ENCODE measurements at regions not wholly inside any gene's neighbourhood (a gene's known extent, or its start where the extent isn't known, plus 50 kb on each side); places are given as distances from the start of the nearest gene placed in this dataset.

DNA sequence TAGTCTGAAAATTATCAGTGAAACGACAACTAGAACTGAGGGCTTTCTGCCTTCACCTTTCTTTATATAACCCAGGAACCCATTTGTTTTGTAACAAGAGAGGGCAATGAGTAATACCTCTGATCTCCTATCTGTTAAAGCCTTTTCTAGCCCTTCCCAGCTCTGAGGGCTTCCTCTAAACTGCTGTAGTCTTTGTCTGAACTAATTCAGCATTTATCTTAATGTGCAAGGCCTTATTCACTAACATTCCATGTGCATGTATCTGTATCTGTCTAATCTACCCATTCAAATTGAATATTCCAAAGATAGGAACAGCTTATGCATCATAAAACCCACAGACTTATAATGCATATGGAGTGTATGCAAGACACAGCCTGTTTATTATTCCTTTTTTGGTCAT, 167.1 kb downstream of the LYPLAL1 start:
- no peak for DNase-seq (ENCODE audit: insufficient read length, low spot score)
- FAIRE-seq: no peak
- TF ChIP-seq POU2F2 (IDR thresholded peaks at IDR 0.05; ENCODE audit: low read depth, low read length) (no peak), PAX5 (IDR thresholded peaks at IDR 0.05; ENCODE audit: insufficient read depth, low read length, severe bottlenecking) (no peak), POLR2A (IDR thresholded peaks at IDR 0.05; ENCODE audit: low read depth, low read length) (no peak), POLR2AphosphoS5 (IDR thresholded peaks at IDR 0.05; ENCODE audit: low read depth, low read length) (no peak), SPI1 (IDR thresholded peaks at IDR 0.05; ENCODE audit: low read depth, low read length) (no peak), TAF1 (IDR thresholded peaks at IDR 0.05; ENCODE audit: low read depth, low read length) (no peak)

DNA sequence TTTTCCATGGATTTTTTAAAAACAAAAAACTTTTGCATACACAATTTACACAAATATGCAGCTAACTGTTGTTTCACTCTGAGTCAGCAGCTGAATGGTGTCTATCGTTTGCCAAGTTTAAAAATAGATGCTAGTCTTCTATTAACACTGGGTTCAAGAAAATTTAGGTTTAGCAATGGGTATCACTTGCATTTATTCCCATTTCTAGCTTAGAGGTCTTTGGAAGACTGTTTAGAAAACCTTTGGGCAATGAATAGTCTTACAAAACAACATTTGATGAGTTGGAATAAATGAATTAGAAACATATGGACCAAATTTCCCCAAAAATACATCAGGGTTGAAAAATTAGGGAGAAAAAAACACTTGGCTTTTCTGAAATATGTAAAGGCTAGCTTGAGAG, 165.8 kb downstream of the LYPLAL1 start:
- TF ChIP-seq POLR2A (IDR thresholded peaks at IDR 0.05; ENCODE audit: low read depth, low read length) (no peak), POU2F2 (IDR thresholded peaks at IDR 0.05; ENCODE audit: low read depth, low read length) (no peak), PAX5 (IDR thresholded peaks at IDR 0.05; ENCODE audit: insufficient read depth, low read length, severe bottlenecking) (no peak), TAF1 (IDR thresholded peaks at IDR 0.05; ENCODE audit: low read depth, low read length) (no peak), POLR2AphosphoS5 (IDR thresholded peaks at IDR 0.05; ENCODE audit: low read depth, low read length) (no peak)
- no peak for FAIRE-seq
- DNase-seq (ENCODE audit: insufficient read length, low spot score): no peak

DNA sequence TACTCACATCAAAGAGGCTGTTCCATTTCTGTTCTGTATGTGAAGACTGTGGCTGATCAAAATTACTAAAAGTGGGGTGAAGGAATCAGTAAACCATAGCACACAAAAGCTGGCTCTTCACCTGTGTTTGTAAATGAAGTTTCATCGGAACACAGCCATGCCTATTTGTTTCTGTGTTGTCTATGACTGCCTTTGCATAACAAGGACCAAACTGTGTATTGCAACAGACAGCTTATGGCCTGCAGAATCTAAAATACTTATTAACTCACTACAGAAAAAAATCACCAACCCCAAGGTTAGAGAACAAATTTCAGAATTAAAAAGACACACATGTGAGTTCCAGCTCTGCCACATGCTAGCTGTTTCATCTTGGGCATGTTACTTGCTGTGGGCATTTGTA, 163.9 kb downstream of the LYPLAL1 start:
- no peak for TF ChIP-seq TAF1 (IDR thresholded peaks at IDR 0.05; ENCODE audit: low read depth, low read length)
- TF ChIP-seq PAX5 (IDR thresholded peaks at IDR 0.05; ENCODE audit: insufficient read depth, low read length, severe bottlenecking): no peak
- TF ChIP-seq POLR2A (IDR thresholded peaks at IDR 0.05; ENCODE audit: low read depth, low read length): no peak
- TF ChIP-seq POU2F2 (IDR thresholded peaks at IDR 0.05; ENCODE audit: low read depth, low read length): no peak
- TF ChIP-seq POLR2AphosphoS5 (IDR thresholded peaks at IDR 0.05; ENCODE audit: low read depth, low read length): no peak
- TF ChIP-seq SPI1 (IDR thresholded peaks at IDR 0.05; ENCODE audit: low read depth, low read length): no peak
- FAIRE-seq: no peak
- DNase-seq (ENCODE audit: insufficient read length, low spot score): no peak

DNA sequence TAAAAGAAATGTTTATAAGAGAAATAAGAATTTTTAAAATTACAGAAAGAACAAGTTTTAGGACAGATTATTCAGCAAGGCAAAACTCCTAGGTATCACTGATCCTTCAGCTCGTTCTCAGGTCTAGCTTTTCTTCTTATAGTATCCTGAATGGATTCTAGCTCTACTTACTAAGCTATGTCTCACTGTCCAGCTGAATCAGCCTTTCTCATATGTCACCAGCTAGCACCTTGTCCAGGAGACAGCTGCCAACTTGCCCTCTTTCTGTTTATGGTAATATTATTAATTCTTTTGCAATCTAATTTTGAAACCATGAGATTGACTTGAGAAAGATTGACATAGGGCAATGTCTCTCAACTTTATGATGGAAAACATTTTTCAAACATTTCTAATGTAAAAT, 159.9 kb downstream of the LYPLAL1 start:
- FAIRE-seq: no peak
- no peak for TF ChIP-seq POLR2AphosphoS5 (IDR thresholded peaks at IDR 0.05; ENCODE audit: low read depth, low read length)
- TF ChIP-seq TAF1 (IDR thresholded peaks at IDR 0.05; ENCODE audit: low read depth, low read length): no peak

DNA sequence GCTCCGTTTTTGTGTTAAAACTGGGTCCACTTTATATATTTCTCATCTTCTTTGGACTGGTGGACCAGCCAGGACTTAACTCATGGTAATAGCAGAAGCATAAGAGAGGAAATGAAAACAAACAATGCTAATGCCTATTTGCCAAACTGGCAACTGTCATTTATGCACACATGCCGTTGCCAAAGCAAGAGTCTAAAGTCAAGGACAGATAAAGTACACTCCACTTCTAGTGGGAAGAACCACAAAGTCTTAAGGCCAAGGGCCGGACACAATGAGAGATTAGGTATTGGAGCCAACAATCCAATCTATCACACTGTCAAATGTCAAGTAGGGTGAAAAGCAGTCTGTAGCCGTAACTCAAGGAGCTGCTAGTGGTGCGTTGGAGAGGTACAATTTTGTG, 157.7 kb downstream of the LYPLAL1 start:
- DNase-seq (ENCODE audit: insufficient read length, low spot score) (no peak), FAIRE-seq (no peak)
- TF ChIP-seq TAF1 (IDR thresholded peaks at IDR 0.05; ENCODE audit: low read depth, low read length): no peak
- no peak for TF ChIP-seq POU2F2 (IDR thresholded peaks at IDR 0.05; ENCODE audit: low read depth, low read length)
- TF ChIP-seq PAX5 (IDR thresholded peaks at IDR 0.05; ENCODE audit: insufficient read depth, low read length, severe bottlenecking): no peak
- no peak for TF ChIP-seq POLR2A (IDR thresholded peaks at IDR 0.05; ENCODE audit: low read depth, low read length)
- TF ChIP-seq SPI1 (IDR thresholded peaks at IDR 0.05; ENCODE audit: low read depth, low read length): no peak
- no peak for TF ChIP-seq POLR2AphosphoS5 (IDR thresholded peaks at IDR 0.05; ENCODE audit: low read depth, low read length)

More for the DNA sequence above, 159.9 kb downstream of the LYPLAL1 start:
- DNase-seq (ENCODE audit: insufficient read length, low spot score): no peak

DNA sequence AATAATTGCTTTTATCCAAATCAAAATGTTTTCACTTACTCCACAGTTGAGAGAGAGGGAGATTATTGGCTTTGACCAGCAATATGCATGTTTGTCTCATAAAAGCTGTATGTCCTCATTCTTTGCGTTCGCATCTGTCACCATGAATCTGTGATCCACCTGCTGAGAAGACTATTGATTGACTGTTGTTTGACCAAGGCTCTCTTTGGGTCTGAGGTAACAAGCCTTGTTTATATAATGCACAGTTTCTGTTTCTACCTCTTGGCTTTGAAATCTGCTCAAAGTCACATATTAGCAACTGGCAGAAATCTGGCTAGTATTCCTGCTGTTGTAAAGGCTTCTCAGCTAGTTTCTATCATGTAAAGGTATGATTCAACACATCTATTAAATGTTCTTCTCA, 157.0 kb downstream of the LYPLAL1 start:
- FAIRE-seq (no peak), DNase-seq (ENCODE audit: insufficient read length, low spot score) (no peak)
- TF ChIP-seq POU2F2 (IDR thresholded peaks at IDR 0.05; ENCODE audit: low read depth, low read length): no peak
- no peak for TF ChIP-seq TAF1 (IDR thresholded peaks at IDR 0.05; ENCODE audit: low read depth, low read length)
- TF ChIP-seq PAX5 (IDR thresholded peaks at IDR 0.05; ENCODE audit: insufficient read depth, low read length, severe bottlenecking): no peak
- no peak for TF ChIP-seq SPI1 (IDR thresholded peaks at IDR 0.05; ENCODE audit: low read depth, low read length)
- TF ChIP-seq POLR2AphosphoS5 (IDR thresholded peaks at IDR 0.05; ENCODE audit: low read depth, low read length): no peak
- TF ChIP-seq POLR2A (IDR thresholded peaks at IDR 0.05; ENCODE audit: low read depth, low read length): no peak

DNA sequence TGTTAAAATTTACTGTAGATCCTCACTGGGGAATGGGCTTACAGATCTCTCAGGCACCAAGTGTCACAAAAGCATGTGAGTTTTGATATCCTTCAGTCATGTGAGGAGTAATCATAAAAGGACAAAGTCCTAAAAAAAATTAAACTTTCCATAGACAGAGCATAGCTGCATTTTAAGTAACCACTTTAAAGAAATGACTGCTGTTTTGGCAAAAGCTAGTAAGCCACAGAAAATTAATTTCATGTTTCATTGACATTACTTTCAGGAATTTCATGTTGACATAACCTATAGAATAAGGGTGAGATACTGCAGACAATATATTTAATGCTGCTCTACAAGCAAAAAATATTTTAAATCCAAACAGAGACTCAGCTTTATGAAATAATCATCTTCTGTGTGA, 156.3 kb downstream of the LYPLAL1 start:
- DNase-seq (ENCODE audit: insufficient read length, low spot score) (no peak), FAIRE-seq (no peak)
- no peak for TF ChIP-seq SPI1 (IDR thresholded peaks at IDR 0.05; ENCODE audit: low read depth, low read length)
- TF ChIP-seq POLR2AphosphoS5 (IDR thresholded peaks at IDR 0.05; ENCODE audit: low read depth, low read length): no peak
- no peak for TF ChIP-seq TAF1 (IDR thresholded peaks at IDR 0.05; ENCODE audit: low read depth, low read length)
- no peak for TF ChIP-seq POU2F2 (IDR thresholded peaks at IDR 0.05; ENCODE audit: low read depth, low read length)
- TF ChIP-seq POLR2A (IDR thresholded peaks at IDR 0.05; ENCODE audit: low read depth, low read length): no peak

DNA sequence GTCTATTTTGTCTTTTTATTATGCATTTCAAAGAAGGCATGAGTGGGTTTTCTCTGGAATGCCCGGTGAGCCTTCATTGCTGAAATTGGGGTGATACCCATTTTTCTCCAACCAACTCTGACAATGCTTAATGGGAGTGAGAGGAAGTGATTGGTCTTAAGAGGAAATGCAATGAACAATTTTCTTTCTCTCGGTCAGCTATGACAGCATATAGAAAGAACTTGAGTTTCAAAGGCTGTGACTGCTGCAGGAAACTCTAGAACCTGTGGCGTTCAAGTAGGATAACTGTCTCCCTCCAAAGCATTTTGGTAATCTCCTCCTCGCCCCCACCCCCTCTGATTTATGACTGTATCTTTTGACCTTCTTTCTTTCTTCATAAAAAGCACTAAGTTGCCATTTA, 155.9 kb downstream of the LYPLAL1 start:
- FAIRE-seq (no peak), DNase-seq (ENCODE audit: insufficient read length, low spot score) (no peak)

DNA sequence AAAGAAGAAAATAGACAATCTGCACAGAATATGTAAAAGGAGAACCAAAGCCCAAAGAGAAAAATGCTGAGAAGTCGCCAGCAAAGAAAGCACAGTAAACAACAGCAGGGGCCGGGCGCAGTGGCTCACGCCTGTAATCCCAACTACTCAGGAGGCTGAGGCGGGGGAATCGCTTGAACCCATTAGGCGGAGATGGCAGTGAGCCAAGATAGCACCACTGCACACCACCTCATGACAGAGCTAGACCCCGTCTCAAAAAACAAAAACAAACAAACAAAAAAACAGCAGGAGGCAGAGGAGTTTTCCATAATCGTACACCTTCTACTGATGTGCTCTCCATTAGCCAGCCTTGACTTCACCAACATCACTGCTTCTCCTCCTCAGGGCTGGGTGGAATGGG, 153.2 kb downstream of the LYPLAL1 start:
- DNase-seq (ENCODE audit: insufficient read length, low spot score): no peak
- TF ChIP-seq POLR2AphosphoS5 (IDR thresholded peaks at IDR 0.05; ENCODE audit: low read depth, low read length) (no peak), TAF1 (IDR thresholded peaks at IDR 0.05; ENCODE audit: low read depth, low read length) (no peak), POLR2A (IDR thresholded peaks at IDR 0.05; ENCODE audit: low read depth, low read length) (no peak), PAX5 (IDR thresholded peaks at IDR 0.05; ENCODE audit: insufficient read depth, low read length, severe bottlenecking) (no peak)
- FAIRE-seq: no peak

More for the DNA sequence above, 155.9 kb downstream of the LYPLAL1 start:
- TF ChIP-seq POU2F2 (IDR thresholded peaks at IDR 0.05; ENCODE audit: low read depth, low read length) (no peak), SPI1 (IDR thresholded peaks at IDR 0.05; ENCODE audit: low read depth, low read length) (peak; percentile 27; the same call in 1 of the 2 replicates)

DNA sequence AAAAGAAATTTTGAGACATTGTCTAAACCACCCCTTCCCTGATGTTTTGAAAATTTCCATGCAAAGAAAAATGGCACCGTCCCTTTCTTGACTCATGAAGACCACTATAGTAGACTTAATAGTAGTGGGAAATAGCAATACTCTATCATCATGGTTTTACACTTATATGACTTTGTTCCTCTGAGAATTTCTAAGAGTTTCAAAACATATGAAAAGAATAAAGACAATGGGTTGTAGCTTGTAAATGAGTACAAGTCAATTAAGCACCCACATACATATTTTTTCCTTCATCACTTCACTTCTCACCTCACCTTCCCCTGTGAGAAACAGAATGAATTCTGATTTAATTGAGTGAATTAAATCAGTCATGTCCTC, 151.7 kb downstream of the LYPLAL1 start:
- no peak for TF ChIP-seq PAX5 (IDR thresholded peaks at IDR 0.05; ENCODE audit: insufficient read depth, low read length, severe bottlenecking)
- TF ChIP-seq POLR2AphosphoS5 (IDR thresholded peaks at IDR 0.05; ENCODE audit: low read depth, low read length): no peak
- no peak for TF ChIP-seq POU2F2 (IDR thresholded peaks at IDR 0.05; ENCODE audit: low read depth, low read length)
- no peak for TF ChIP-seq SPI1 (IDR thresholded peaks at IDR 0.05; ENCODE audit: low read depth, low read length)
- DNase-seq (ENCODE audit: insufficient read length, low spot score) (no peak), FAIRE-seq (no peak)
